Panc1 (cell line): ENCODE measurements at regions not wholly inside any gene's neighbourhood (a gene's known extent, or its start where the extent isn't known, plus 50 kb on each side); places are given as distances from the start of the nearest gene placed in this dataset.

Experiments
- ATAC-seq: fragments of 200-7000 bp; cut with Tn5 transposase; 2 replicates; pipeline ENCODE4 v1.9.1; 2020; ENCODE audit warnings: mild to moderate bottlenecking, moderate library complexity
- BruUV-seq: library from RNA; stranded (reverse); fragments of 400-500 nt; replicated peaks from 2 replicates; lab custom pipeline; 2021; lab: Mats Ljungman, UMichigan
- CTCF ChIA-PET: fragments of 300-600 bp; sonication (Branson Sonifier 250); formaldehyde crosslinking; loops from one replicate; lab custom pipeline; 2022; ENCODE audit warnings: antibody characterized with exemption; lab: Charles Lee
- POLR2A ChIA-PET: fragments of 300-600 bp; sonication (Branson Sonifier 250); formaldehyde crosslinking; loops from one replicate; lab custom pipeline; 2022; ENCODE audit warnings: antibody characterized with exemption; lab: Charles Lee
- DNase-seq: peaks from one replicate; pipeline ENCODE4 v3.0.0-alpha.2; 2010; ENCODE audit warnings: low read depth, low spot score
- H3K27ac ChIP-seq: 2 replicates; pipeline ENCODE4 v1.5.1; 2011; ENCODE audit warnings: mild to moderate bottlenecking, low read length, inconsistent platforms
- H3K27me3 ChIP-seq: fragments of 200-500 bp; sonication (Bioruptor generic); 2 replicates; pipeline ENCODE4 v1.6.0; 2014; ENCODE audit warnings: low read length, inconsistent platforms; ENCODE audit not compliant: control insufficient read depth, insufficient read depth
- H3K36me3 ChIP-seq: fragments of 200-500 bp; sonication (Bioruptor generic); 2 replicates; pipeline ENCODE4 v1.5.1; 2014; ENCODE audit warnings: inconsistent platforms, mild to moderate bottlenecking, low read length, moderate library complexity; ENCODE audit not compliant: control insufficient read depth, insufficient read depth
- H3K4me1 ChIP-seq: 2 replicates; pipeline ENCODE4 v1.5.1; 2011; ENCODE audit warnings: inconsistent platforms, mild to moderate bottlenecking, low read length, moderate library complexity; ENCODE audit not compliant: control insufficient read depth, insufficient read depth
- H3K4me3 ChIP-seq, 2 experiments: 2 replicates each; pipeline ENCODE4 v1.5.1; 2011 to 2012; ENCODE audit warnings: low read depth in 2 of 2, low read length in 2 of 2, mild to moderate bottlenecking in 2 of 2, inconsistent platforms in 1 of 2, moderate library complexity in 1 of 2
- H3K9me3 ChIP-seq: fragments of 200-500 bp; sonication (Bioruptor generic); 2 replicates; pipeline ENCODE4 v1.5.1; 2014; ENCODE audit warnings: low read depth, mild to moderate bottlenecking, inconsistent platforms, low read length, moderate library complexity; ENCODE audit not compliant: control insufficient read depth, insufficient read depth
- POLR2AphosphoS5 ChIP-seq: IDR thresholded peaks from 2 replicates; pipeline ENCODE4 v1.6.1; 2012; ENCODE audit warnings: mild to moderate bottlenecking, low read depth, low read length, moderate library complexity
- SIN3A ChIP-seq: IDR thresholded peaks from 2 replicates; pipeline ENCODE4 v1.6.1; 2012; ENCODE audit warnings: low read depth, mild to moderate bottlenecking, low read length, moderate library complexity, borderline replicate concordance; ENCODE audit not compliant: insufficient read depth
- TCF7L2 ChIP-seq: IDR thresholded peaks from 2 replicates; pipeline ENCODE4 v1.6.1; 2011; ENCODE audit warnings: mild to moderate bottlenecking, low read depth, low read length, inconsistent platforms
- in situ Hi-C: cut with HindIII; loops from 2 replicates; pipeline ENCODE4 v1.10.0; 2016; ENCODE audit warnings: low sequenced_read_pairs, low pct_unique_long_range_greater_than_20kb
- intact Hi-C: fragments of 100-400 bp; cut with micrococcal nuclease; formaldehyde crosslinking; loops from one replicate; pipeline ENCODE4 v1.10.0; 2022; ENCODE audit not compliant: unreplicated experiment
- TF ChIP-seq, protein P1 (sequence below): fragments of 450-650 bp; IDR thresholded peaks from 2 replicates; pipeline ENCODE4 v1.5.1; 2017; ENCODE audit warnings: mild to moderate bottlenecking
- TF ChIP-seq, protein P2 (sequence below), 2 experiments: IDR thresholded peaks; 2 replicates each; pipeline ENCODE4 v1.6.1; 2011 to 2012; ENCODE audit warnings: low read depth in 2 of 2, control low read depth in 1 of 2, low read length in 1 of 2, mild to moderate bottlenecking in 1 of 2, moderate library complexity in 1 of 2; ENCODE audit not compliant: insufficient read depth in 1 of 2

DNA sequence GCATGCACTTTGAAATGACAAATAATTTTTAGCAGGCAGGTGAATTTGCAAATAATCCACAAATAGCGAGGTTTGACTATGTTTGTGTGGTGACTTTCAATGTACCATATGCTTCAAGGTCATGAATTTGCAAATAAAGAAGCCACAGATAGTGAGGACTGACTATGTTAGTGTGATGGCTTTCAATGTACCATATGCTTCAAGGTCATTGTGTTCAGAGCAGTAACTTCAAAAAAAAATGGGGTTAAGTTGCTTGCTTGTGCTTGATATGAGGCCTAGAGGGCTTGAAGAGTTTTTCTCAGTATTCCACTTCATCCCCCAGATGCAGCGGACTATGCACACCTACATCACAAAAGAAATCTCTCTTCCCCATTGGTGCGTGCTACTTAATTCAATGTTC is 602.9 kb upstream of the LRRTM4 start:
- ATAC-seq (no peak), DNase-seq (no peak)
- TF ChIP-seq, protein P1, sequence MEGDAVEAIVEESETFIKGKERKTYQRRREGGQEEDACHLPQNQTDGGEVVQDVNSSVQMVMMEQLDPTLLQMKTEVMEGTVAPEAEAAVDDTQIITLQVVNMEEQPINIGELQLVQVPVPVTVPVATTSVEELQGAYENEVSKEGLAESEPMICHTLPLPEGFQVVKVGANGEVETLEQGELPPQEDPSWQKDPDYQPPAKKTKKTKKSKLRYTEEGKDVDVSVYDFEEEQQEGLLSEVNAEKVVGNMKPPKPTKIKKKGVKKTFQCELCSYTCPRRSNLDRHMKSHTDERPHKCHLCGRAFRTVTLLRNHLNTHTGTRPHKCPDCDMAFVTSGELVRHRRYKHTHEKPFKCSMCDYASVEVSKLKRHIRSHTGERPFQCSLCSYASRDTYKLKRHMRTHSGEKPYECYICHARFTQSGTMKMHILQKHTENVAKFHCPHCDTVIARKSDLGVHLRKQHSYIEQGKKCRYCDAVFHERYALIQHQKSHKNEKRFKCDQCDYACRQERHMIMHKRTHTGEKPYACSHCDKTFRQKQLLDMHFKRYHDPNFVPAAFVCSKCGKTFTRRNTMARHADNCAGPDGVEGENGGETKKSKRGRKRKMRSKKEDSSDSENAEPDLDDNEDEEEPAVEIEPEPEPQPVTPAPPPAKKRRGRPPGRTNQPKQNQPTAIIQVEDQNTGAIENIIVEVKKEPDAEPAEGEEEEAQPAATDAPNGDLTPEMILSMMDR, result no peak
- TF ChIP-seq SIN3A (no peak), TCF7L2 (no peak), POLR2AphosphoS5 (no peak)
- TF ChIP-seq, protein P2, sequence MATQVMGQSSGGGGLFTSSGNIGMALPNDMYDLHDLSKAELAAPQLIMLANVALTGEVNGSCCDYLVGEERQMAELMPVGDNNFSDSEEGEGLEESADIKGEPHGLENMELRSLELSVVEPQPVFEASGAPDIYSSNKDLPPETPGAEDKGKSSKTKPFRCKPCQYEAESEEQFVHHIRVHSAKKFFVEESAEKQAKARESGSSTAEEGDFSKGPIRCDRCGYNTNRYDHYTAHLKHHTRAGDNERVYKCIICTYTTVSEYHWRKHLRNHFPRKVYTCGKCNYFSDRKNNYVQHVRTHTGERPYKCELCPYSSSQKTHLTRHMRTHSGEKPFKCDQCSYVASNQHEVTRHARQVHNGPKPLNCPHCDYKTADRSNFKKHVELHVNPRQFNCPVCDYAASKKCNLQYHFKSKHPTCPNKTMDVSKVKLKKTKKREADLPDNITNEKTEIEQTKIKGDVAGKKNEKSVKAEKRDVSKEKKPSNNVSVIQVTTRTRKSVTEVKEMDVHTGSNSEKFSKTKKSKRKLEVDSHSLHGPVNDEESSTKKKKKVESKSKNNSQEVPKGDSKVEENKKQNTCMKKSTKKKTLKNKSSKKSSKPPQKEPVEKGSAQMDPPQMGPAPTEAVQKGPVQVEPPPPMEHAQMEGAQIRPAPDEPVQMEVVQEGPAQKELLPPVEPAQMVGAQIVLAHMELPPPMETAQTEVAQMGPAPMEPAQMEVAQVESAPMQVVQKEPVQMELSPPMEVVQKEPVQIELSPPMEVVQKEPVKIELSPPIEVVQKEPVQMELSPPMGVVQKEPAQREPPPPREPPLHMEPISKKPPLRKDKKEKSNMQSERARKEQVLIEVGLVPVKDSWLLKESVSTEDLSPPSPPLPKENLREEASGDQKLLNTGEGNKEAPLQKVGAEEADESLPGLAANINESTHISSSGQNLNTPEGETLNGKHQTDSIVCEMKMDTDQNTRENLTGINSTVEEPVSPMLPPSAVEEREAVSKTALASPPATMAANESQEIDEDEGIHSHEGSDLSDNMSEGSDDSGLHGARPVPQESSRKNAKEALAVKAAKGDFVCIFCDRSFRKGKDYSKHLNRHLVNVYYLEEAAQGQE (IDR thresholded peaks at IDR 0.05; ENCODE audit: insufficient read depth in 1 of 2, low read depth in 2 of 2, low read length in 1 of 2), result no peak
- no peaks in the 10 kb centered on the region for H3K4me1 ChIP-seq
- ChIA-PET CTCF (no interaction called here), POLR2A (no interaction called here)
- BruUV-seq, result no TSS peak
- H3K9me3 ChIP-seq, result no peaks in the 10 kb centered on the region
- no peaks in the 10 kb centered on the region for H3K27me3 ChIP-seq
- in situ Hi-C loops, result no loop called here
- H3K36me3 ChIP-seq, result no peaks in the 10 kb centered on the region
- H3K4me3 ChIP-seq, result no peak overlapping the region
- intact Hi-C loops, result no loop called here
- no peak overlapping the region for H3K27ac ChIP-seq

DNA sequence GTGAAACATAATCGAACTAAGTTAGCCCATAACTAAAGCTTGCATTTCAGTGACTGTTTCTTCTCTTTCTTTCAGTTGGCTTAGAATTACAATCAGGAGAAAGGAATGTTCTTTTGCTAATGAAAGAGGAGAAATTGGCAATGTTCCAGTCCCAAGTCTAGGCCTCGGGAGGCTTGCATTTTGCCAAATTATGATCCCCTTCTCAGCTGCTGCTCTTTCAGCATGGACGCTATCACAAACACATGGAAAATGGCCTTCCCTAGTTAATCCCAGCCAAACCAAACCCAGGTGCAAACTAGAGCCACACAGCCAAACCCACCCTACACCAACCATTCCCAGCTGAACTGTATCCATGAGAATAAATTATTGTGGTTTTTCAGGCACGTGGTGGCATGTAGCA is 605.2 kb upstream of the LRRTM4 start:
- intact Hi-C loops (no loop called here), in situ Hi-C loops (no loop called here)
- Histone ChIP-seq H3K36me3 (no peaks in the 10 kb centered on the region), H3K4me3 (no peak overlapping the region), H3K9me3 (no peaks in the 10 kb centered on the region), H3K4me1 (no peaks in the 10 kb centered on the region), H3K27me3 (no peaks in the 10 kb centered on the region), H3K27ac (no peak overlapping the region)
- CTCF ChIA-PET, result no interaction called here
- DNase-seq, result no peak
- BruUV-seq, result no TSS peak
- POLR2A ChIA-PET, result no interaction called here
- TF ChIP-seq, protein P2 (IDR thresholded peaks at IDR 0.05; ENCODE audit: insufficient read depth in 1 of 2, low read depth in 2 of 2, low read length in 1 of 2), result no peak
- no peak for TF ChIP-seq POLR2AphosphoS5
- TF ChIP-seq TCF7L2, result no peak
- TF ChIP-seq, protein P1, result no peak
- TF ChIP-seq SIN3A, result no peak
- no peak for ATAC-seq
